HG03565 (cell line): ENCODE measurements at regions not wholly inside any gene's neighbourhood (a gene's known extent, or its start where the extent isn't known, plus 50 kb on each side); places are given as distances from the start of the nearest gene placed in this dataset.

Experiments used
- ATAC-seq: cut with Tn5 transposase; IDR thresholded peaks from one replicate; pipeline ENCODE4 v1.9.1; 2021; ENCODE audit warnings: mild to moderate bottlenecking, moderate library complexity; ENCODE audit not compliant: unreplicated experiment

DNA sequence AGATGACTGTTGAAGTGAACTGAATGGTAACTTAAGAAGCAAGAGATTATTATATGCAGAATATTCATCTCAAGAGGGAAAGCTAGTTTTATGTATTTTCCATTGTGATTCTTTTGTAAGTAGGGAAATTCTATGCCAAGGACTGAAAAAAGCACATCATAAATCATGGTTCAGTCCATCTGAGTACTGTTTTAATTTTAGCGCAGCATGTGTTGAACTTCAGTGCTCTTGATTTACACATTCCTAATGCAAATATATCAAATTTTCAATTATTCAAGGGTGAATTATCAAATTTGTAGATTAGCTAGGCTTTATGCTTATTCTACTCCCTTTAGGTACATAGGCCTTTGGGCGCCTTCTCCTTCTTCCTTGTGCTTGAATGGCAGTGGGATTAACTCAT, 50.3 kb upstream of the TCF12 start:
- no peak for ATAC-seq

- no peak for ATAC-seq
These were observed 51.6 kb upstream of the TCF12 start for GRCh38 chr15:56866803-56867202.

GRCh38 chr15:56857828-56858227, 60.6 kb upstream of the TCF12 start:
- ATAC-seq: no peak

GRCh38 chr15:56856934-56857333, 61.5 kb upstream of the TCF12 start:
- ATAC-seq: no peak

GRCh38 chr15:56844892-56845291, 73.6 kb upstream of the TCF12 start:
- no peak for ATAC-seq

- no peak for ATAC-seq
These were observed 74.0 kb upstream of the TCF12 start for GRCh38 chr15:56844471-56844870.

DNA sequence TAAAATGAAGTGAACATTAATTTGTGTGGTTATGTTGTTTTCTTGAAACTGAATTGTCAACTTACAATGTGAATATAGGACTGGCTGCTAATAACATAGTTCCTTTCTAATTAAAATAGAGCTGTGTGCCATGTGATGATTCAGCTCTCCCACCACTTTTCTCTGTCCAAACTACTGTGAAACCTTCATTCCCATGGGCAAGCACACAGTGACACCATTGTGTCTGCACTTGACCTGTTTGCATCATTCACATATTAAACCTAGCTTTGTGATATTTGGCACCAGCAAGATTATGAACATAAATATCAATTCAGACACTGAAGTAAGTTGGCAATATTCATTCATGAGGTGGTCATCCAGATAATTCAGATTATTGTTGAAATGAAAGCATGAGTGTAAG, 78.8 kb upstream of the TCF12 start:
- ATAC-seq: no peak

- no peak for ATAC-seq
These were observed 79.3 kb upstream of the TCF12 start for GRCh38 chr15:56839099-56839498.

- no peak for ATAC-seq
These were observed 80.4 kb upstream of the TCF12 start for GRCh38 chr15:56838085-56838484.

- ATAC-seq: no peak
These were observed 81.2 kb upstream of the TCF12 start for GRCh38 chr15:56837273-56837672.

DNA sequence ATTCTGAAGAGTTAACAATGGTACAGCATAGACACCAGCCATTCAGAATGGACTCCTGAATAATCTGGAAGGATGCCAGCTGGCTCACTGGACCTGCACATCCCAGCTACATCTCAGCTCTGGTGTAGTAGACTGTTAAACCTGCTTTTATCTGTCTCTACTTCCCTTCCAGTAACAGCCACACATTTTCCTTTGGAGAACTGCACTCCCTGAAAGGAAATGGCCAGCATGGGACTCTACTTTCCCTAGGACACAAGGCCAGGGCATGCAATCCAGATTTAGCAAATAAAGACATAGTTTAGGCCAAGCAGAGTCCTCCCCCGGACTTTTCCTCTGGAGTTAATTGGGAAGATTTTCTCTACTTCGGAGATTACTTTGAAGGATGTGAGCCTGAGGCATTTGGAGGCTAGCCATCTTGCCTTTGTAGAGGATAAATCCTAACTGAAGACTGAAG, 82.7 kb upstream of the TCF12 start:
- no peak for ATAC-seq

DNA sequence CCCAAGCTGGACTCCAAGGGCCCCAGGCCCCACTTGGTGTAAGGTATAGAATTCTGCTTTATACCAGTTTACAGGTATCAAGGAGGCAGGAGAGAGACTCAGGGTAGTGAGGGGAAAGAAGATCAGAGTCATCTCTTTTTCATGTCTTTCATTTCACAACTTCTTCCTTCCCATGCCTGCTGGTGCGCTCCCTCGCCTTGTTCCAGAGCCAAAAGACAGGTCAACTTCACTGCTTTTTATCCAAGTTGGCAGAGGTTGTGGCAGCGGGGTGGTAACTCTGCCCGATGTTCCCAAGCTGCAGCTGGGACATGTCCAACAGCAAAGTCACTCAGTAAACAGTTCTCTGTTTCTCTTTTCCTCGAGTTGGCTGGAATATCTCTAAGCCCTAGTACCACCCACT, 86.3 kb upstream of the TCF12 start:
- ATAC-seq: no peak

DNA sequence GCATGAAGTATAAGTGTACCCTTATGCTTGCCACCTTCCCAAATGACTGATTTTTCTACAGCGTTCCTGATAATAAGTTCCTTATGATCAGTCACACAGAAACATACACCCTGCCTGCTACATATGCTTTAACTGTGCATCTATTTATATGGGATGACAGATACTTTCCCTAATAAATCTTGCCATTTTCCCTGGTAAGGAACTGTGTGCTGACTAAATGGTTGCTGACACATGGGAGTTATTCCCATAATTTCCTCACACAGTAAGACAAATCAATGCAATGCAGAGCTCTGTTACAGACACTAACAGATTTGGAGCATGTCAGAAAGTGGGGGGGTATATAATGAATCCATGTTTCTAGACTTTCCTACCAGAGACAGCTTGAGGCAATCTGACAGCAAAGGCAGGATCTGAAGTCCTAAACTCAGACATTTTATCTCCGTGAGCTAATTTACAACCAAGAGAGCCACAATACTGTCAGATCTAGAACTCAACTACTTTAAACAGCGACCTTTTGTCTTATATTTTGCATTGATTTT, 86.9 kb upstream of the TCF12 start:
- ATAC-seq: no peak

- ATAC-seq: no peak
These were observed 90.9 kb upstream of the ZNF280D start for GRCh38 chr15:56824175-56824574.

GRCh38 chr15:56821721-56822425, 88.6 kb upstream of the ZNF280D start:
- no peak for ATAC-seq

GRCh38 chr15:56820333-56820732, 87.0 kb upstream of the ZNF280D start:
- ATAC-seq: no peak

DNA sequence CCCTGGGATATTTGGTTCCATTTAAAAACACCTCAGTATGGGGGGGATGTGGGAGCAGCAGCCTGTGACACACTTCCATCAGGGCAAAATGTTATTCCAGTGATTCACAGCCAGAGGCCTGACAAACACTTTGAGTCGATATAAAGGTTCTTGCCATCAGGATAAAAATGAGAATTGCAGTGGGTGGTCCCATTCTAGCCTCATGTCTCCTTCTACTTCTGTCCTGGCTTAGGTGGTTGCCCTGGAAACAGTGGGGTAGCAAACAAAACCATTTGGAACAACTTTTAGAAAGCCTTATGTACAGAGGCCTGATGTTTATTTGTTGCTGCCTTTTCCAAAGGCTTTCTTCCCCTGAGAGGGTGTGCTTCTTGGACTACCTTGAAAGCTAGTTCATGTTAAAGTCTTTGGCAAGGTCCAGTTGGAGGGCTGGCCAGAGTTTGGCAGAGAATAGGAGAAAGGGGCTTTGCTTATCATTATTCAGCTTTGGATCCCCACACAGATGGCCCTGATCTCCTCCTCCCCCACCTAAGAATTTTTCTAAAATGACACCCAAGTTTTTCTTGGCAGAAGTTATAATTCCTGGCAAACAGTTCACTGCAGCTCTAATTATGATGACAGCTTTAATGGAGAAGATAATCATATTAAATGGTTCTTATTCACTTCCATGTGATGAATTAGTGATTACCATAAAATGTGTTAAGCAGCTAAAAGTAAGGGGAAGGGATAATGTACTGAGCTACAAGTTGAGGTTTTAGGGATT, 84.2 kb upstream of the ZNF280D start:
- no peak for ATAC-seq

DNA sequence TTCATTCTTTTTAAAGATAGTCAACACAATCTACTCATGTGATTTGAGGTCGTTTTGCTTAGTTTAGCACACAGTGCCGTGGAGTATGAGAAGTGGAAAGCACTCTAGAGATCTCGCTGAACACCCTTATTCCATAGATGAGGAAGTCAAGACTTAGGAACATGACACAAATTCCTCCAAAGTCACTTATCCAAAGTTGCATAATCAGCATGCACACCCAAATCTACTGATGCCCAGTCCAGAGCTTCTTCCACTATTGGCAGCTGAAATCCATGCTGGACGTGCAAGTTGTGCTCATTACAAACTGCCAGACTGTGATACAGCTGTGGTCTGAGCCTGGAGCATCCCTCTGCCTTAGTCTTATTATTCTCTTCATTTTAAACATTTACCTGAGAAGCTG, 83.5 kb upstream of the ZNF280D start:
- ATAC-seq: no peak

GRCh38 chr15:56815247-56815646, 81.9 kb upstream of the ZNF280D start:
- ATAC-seq: no peak

GRCh38 chr15:56814429-56814828, 81.1 kb upstream of the ZNF280D start:
- no peak for ATAC-seq

- ATAC-seq: no peak
These were observed 80.7 kb upstream of the ZNF280D start for GRCh38 chr15:56813995-56814394.

- no peak for ATAC-seq
These were observed 79.7 kb upstream of the ZNF280D start for GRCh38 chr15:56812961-56813360.
